NT2/D1 (cell line): ENCODE measurements at regions not wholly inside any gene's neighbourhood (a gene's known extent, or its start where the extent isn't known, plus 50 kb on each side); places are given as distances from the start of the nearest gene placed in this dataset.

Source experiments
- DNase-seq: peaks from one replicate; pipeline ENCODE4 v3.0.0-alpha.2; 2011; ENCODE audit warnings: low read depth, low spot score
- H3K27me3 ChIP-seq: 2 replicates; pipeline ENCODE4 v1.6.0; 2011; ENCODE audit warnings: mild to moderate bottlenecking; ENCODE audit not compliant: insufficient read length, insufficient read depth
- H3K36me3 ChIP-seq: 2 replicates; pipeline ENCODE4 v1.6.1; 2011; ENCODE audit warnings: mild to moderate bottlenecking, low read length, mixed read lengths; ENCODE audit not compliant: insufficient read depth, insufficient read length
- H3K4me1 ChIP-seq: 2 replicates; pipeline ENCODE4 v1.5.1; 2011; ENCODE audit not compliant: insufficient read depth, insufficient read length
- H3K4me3 ChIP-seq: 2 replicates; pipeline ENCODE4 v1.5.1; 2011; ENCODE audit warnings: low read depth; ENCODE audit not compliant: insufficient read length
- H3K9ac ChIP-seq: 2 replicates; pipeline ENCODE4 v1.6.0; 2011; ENCODE audit warnings: low read depth; ENCODE audit not compliant: insufficient read length
- H3K9me3 ChIP-seq: 2 replicates; pipeline ENCODE4 v1.5.1; 2011; ENCODE audit warnings: mild to moderate bottlenecking, low read length; ENCODE audit not compliant: insufficient read depth
- SUZ12 ChIP-seq: IDR thresholded peaks from 2 replicates; pipeline ENCODE4 v1.6.1; 2011; ENCODE audit not compliant: insufficient read length, insufficient read depth; ENCODE audit errors: extremely low read depth
- YY1 ChIP-seq: IDR thresholded peaks from 2 replicates; pipeline ENCODE4 v1.6.1; 2011; ENCODE audit not compliant: insufficient read length, insufficient read depth
- ZNF274 ChIP-seq: IDR thresholded peaks from 2 replicates; pipeline ENCODE4 v1.6.1; 2011; ENCODE audit warnings: mild to moderate bottlenecking, low read depth, low read length

GRCh38 chr4:18511727-18512126 lies 490.2 kb upstream of the LCORL start:
- no peaks in the 10 kb centered on the region for H3K4me1 ChIP-seq
- no peaks in the 10 kb centered on the region for H3K36me3 ChIP-seq
- no peak overlapping the region for H3K4me3 ChIP-seq
- TF ChIP-seq SUZ12 (no peak), YY1 (no peak), ZNF274 (no peak)
- DNase-seq: no peak
- no peaks in the 10 kb centered on the region for H3K27me3 ChIP-seq
- H3K9me3 ChIP-seq: no peaks in the 10 kb centered on the region
- H3K9ac ChIP-seq: no peak overlapping the region

GRCh38 chr4:18508786-18509185 lies 487.2 kb upstream of the LCORL start:
- DNase-seq: no peak

GRCh38 chr4:18480928-18481327 lies 459.4 kb upstream of the LCORL start:
- Histone ChIP-seq H3K4me1 (no peaks in the 10 kb centered on the region), H3K9ac (no peak overlapping the region), H3K36me3 (no peaks in the 10 kb centered on the region), H3K9me3 (peaks cover 17% of the 10 kb centered on the region; the same call in 1 of the 2 replicates), H3K27me3 (no peaks in the 10 kb centered on the region), H3K4me3 (no peak overlapping the region)
- DNase-seq: no peak
- no peak for TF ChIP-seq ZNF274
- no peak for TF ChIP-seq SUZ12
- TF ChIP-seq YY1: no peak

More at GRCh38 chr4:18508786-18509185, 487.2 kb upstream of the LCORL start:
- no peak overlapping the region for H3K4me3 ChIP-seq
- no peaks in the 10 kb centered on the region for H3K9me3 ChIP-seq
- no peak overlapping the region for H3K9ac ChIP-seq
- H3K27me3 ChIP-seq: no peaks in the 10 kb centered on the region
- H3K36me3 ChIP-seq: no peaks in the 10 kb centered on the region
- no peaks in the 10 kb centered on the region for H3K4me1 ChIP-seq
- no peak for TF ChIP-seq YY1
- TF ChIP-seq ZNF274: no peak
- TF ChIP-seq SUZ12: no peak

GRCh38 chr4:18480342-18480741 lies 458.8 kb upstream of the LCORL start:
- Histone ChIP-seq H3K4me3 (no peak overlapping the region), H3K27me3 (no peaks in the 10 kb centered on the region), H3K36me3 (no peaks in the 10 kb centered on the region), H3K9me3 (peaks cover 17% of the 10 kb centered on the region; the same call in 1 of the 2 replicates), H3K4me1 (no peaks in the 10 kb centered on the region), H3K9ac (no peak overlapping the region)
- no peak for DNase-seq
- TF ChIP-seq YY1 (no peak), ZNF274 (no peak), SUZ12 (no peak)

- no peak for TF ChIP-seq SUZ12
- no peak overlapping the region for H3K4me3 ChIP-seq
- H3K27me3 ChIP-seq: no peaks in the 10 kb centered on the region
- H3K9me3 ChIP-seq: peaks cover 17% of the 10 kb centered on the region; the same call in 1 of the 2 replicates
- DNase-seq: no peak
- no peak overlapping the region for H3K9ac ChIP-seq
- H3K36me3 ChIP-seq: no peaks in the 10 kb centered on the region
- H3K4me1 ChIP-seq: no peaks in the 10 kb centered on the region
Observed at GRCh38 chr4:18479825-18480224, 458.3 kb upstream of the LCORL start.

- no peaks in the 10 kb centered on the region for H3K27me3 ChIP-seq
- no peak for TF ChIP-seq SUZ12
- H3K9ac ChIP-seq: no peak overlapping the region
Observed at GRCh38 chr4:18463987-18464559, 442.5 kb upstream of the LCORL start.

GRCh38 chr4:18458465-18458864 lies 436.9 kb upstream of the LCORL start:
- no peaks in the 10 kb centered on the region for H3K4me1 ChIP-seq

More at GRCh38 chr4:18463987-18464559, 442.5 kb upstream of the LCORL start:
- no peaks in the 10 kb centered on the region for H3K4me1 ChIP-seq
- no peaks in the 10 kb centered on the region for H3K36me3 ChIP-seq
- no peak overlapping the region for H3K4me3 ChIP-seq
- no peak for DNase-seq
- H3K9me3 ChIP-seq: no peaks in the 10 kb centered on the region

GRCh38 chr4:18454349-18454748 lies 432.8 kb upstream of the LCORL start:
- H3K27me3 ChIP-seq: no peaks in the 10 kb centered on the region
- TF ChIP-seq ZNF274: no peak
- TF ChIP-seq SUZ12: no peak
- no peak for TF ChIP-seq YY1
- no peak overlapping the region for H3K9ac ChIP-seq
- H3K36me3 ChIP-seq: no peaks in the 10 kb centered on the region
- no peak for DNase-seq
- no peaks in the 10 kb centered on the region for H3K9me3 ChIP-seq
- H3K4me1 ChIP-seq: no peaks in the 10 kb centered on the region
- no peak overlapping the region for H3K4me3 ChIP-seq

More at GRCh38 chr4:18458465-18458864, 436.9 kb upstream of the LCORL start:
- Histone ChIP-seq H3K9ac (no peak overlapping the region), H3K27me3 (no peaks in the 10 kb centered on the region), H3K36me3 (no peaks in the 10 kb centered on the region), H3K4me3 (no peak overlapping the region), H3K9me3 (no peaks in the 10 kb centered on the region)
- DNase-seq: no peak
- TF ChIP-seq ZNF274 (no peak), YY1 (no peak), SUZ12 (no peak)
